Body of pancreas (tissue), 4 donors: ENCODE measurements at regions not wholly inside any gene's neighbourhood (a gene's known extent, or its start where the extent isn't known, plus 50 kb on each side); places are given as distances from the start of the nearest gene placed in this dataset.

Source experiments
- ATAC-seq: fragments of 150-250 bp; one replicate; pipeline ENCODE4 v1.9.1; 2016
- DNase-seq, 4 donors: peaks; one replicate each; pipeline ENCODE4 v3.0.0-alpha.2; 2019
- H3K27ac ChIP-seq, 4 donors: fragments of 200-600 bp; sonication (generic); 1 replicate in 3 of 4; 2 replicates in 1 of 4; pipeline versions ENCODE4 v1.5.1 to v1.6.1; 2016 to 2019; ENCODE audit warnings: mild to moderate bottlenecking in 1 of 4, mixed read lengths in 1 of 4, moderate library complexity in 1 of 4
- H3K27me3 ChIP-seq, 2 donors: fragments of 200-600 bp; sonication (generic); one replicate each; pipeline ENCODE4 v1.6.0; 2016; ENCODE audit warnings: mild to moderate bottlenecking in 1 of 2
- H3K36me3 ChIP-seq, 2 donors: fragments of 200-600 bp; sonication (generic); replicated peaks in 1 of 2; 2 replicates each; pipeline ENCODE4 v1.5.1; 2016; ENCODE audit warnings: low read depth in 2 of 2; ENCODE audit not compliant: insufficient read depth in 1 of 2
- H3K4me1 ChIP-seq: fragments of 200-600 bp; sonication (generic); one replicate; pipeline ENCODE4 v1.6.0; 2016
- H3K4me3 ChIP-seq, 2 donors: fragments of 200-600 bp; sonication (generic); 1 replicate in 1 of 2; 2 replicates in 1 of 2; pipeline ENCODE4 v1.5.1; 2016 to 2019
- H3K9me3 ChIP-seq, 3 donors: fragments of 200-600 bp; sonication (generic); 1 replicate in 2 of 3; 2 replicates in 1 of 3; pipeline ENCODE4 v1.5.1; 2016
- CTCF ChIP-seq, 7 experiments: fragments of 450-650 bp in 4 of 7; fragments of 200-600 bp in 3 of 7; sonication (generic) in 3 of 7; IDR thresholded peaks; one replicate each; pipeline ENCODE4 v1.5.1; 2016 to 2019; ENCODE audit warnings: antibody characterized with exemption in 7 of 7
- POLR2A ChIP-seq, 3 donors: fragments of 450-650 bp; IDR thresholded peaks; one replicate each; pipeline ENCODE4 v1.6.1; 2016; ENCODE audit warnings: antibody characterized with exemption in 3 of 3, mild to moderate bottlenecking in 2 of 3
- WGBS, 2 donors: methylation state at CpG; one replicate each; pipeline ENCODE4 v1.1.5; 2017; 5-methylcytosine and 5-hydroxymethylcytosine counted together
- intact Hi-C: fragments of 100-400 bp; cut with DNase I; formaldehyde crosslinking; loops from one replicate; pipeline ENCODE4 v1.15.1; 2023

DNA sequence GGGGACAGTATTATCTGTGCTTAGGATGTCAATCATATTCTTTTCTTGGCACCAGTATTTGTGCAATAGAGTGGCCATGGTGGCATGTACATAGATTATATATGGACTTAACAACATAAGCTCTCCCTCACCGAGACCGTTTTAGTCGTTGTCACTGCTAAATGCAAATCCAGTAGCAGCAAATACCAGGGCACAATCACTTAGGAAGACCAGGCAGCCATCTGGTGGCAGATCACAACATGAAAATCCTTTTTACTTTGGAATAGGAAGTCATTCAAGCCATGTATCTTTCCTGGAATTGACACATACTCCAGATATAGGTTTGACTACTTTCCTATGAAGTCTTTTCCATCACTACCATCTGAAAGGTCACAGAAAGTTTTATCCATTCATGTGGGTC is 53.2 kb upstream of the C1orf87 start:
- WGBS, 2 donors: 69 to 73% methylated on average over 3 of the region's 3 CpGs
- no peak for DNase-seq
- Histone ChIP-seq H3K27ac (no peak overlapping the region), H3K36me3 (no peaks in the 10 kb centered on the region), H3K27me3 (no peaks in the 10 kb centered on the region), H3K4me1 (no peaks in the 10 kb centered on the region), H3K4me3 (no peak overlapping the region), H3K9me3 (no peaks in the 10 kb centered on the region)
- ATAC-seq: no peak
- TF ChIP-seq POLR2A (IDR thresholded peaks at IDR 0.05) (no peak), CTCF (IDR thresholded peaks at IDR 0.05) (no peak)
- intact Hi-C loops: no loop called here
